ENCODE measurements at regions not wholly inside any gene's neighbourhood (a gene's known extent, or its start where the extent isn't known, plus 50 kb on each side); places are given as distances from the start of the nearest gene placed in this dataset.

- DNase-seq (ENCODE audit: insufficient read length) (no peak), FAIRE-seq (no peak)
- TF ChIP-seq POLR2AphosphoS5 (IDR thresholded peaks at IDR 0.05; ENCODE audit: low read depth, low read length) (no peak), TAF1 (IDR thresholded peaks at IDR 0.05; ENCODE audit: borderline replicate concordance, low read depth, low read length) (no peak), POLR2A (IDR thresholded peaks at IDR 0.05; ENCODE audit: low read depth, low read length) (no peak)
Measured at GRCh38 chr13:71124230-71124629, 742.8 kb downstream of the DACH1 start.

- FAIRE-seq = no peak
- DNase-seq (ENCODE audit: insufficient read length) = no peak
- TF ChIP-seq POLR2A (IDR thresholded peaks at IDR 0.05; ENCODE audit: low read depth, low read length) = no peak
- no peak for TF ChIP-seq TAF1 (IDR thresholded peaks at IDR 0.05; ENCODE audit: borderline replicate concordance, low read depth, low read length)
- TF ChIP-seq POLR2AphosphoS5 (IDR thresholded peaks at IDR 0.05; ENCODE audit: low read depth, low read length) = no peak
Measured at GRCh38 chr13:71118779-71119364, 748.1 kb downstream of the DACH1 start.

GRCh38 chr13:71117920-71118319, 749.1 kb downstream of the DACH1 start:
- no peak for FAIRE-seq
- no peak for DNase-seq (ENCODE audit: insufficient read length)
- TF ChIP-seq POLR2AphosphoS5 (IDR thresholded peaks at IDR 0.05; ENCODE audit: low read depth, low read length) (no peak), POLR2A (IDR thresholded peaks at IDR 0.05; ENCODE audit: low read depth, low read length) (no peak), TAF1 (IDR thresholded peaks at IDR 0.05; ENCODE audit: borderline replicate concordance, low read depth, low read length) (no peak)

DNA sequence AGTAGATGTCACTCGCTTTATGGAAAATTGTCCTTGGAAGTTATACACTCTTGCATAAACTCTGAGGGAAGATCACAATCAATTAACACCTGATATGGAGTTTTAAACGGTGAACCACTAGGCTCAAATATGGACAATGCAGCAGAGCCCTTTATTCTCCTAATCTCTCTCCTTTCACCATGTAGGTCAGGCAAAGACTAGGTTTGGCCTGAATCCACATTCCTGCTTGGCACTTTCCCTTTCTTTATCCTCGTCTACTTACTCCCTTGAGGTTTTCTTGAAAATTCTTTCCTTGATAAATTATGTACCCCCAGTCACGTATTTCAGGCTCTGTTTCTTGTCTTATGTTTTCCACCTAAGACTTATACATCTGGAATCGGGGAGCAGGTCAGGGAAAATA, 751.7 kb downstream of the DACH1 start:
- FAIRE-seq (no peak), DNase-seq (ENCODE audit: insufficient read length) (no peak)
- TF ChIP-seq TAF1 (IDR thresholded peaks at IDR 0.05; ENCODE audit: borderline replicate concordance, low read depth, low read length) (no peak), POLR2AphosphoS5 (IDR thresholded peaks at IDR 0.05; ENCODE audit: low read depth, low read length) (no peak), POLR2A (IDR thresholded peaks at IDR 0.05; ENCODE audit: low read depth, low read length) (no peak)

- TF ChIP-seq TAF1 (IDR thresholded peaks at IDR 0.05; ENCODE audit: borderline replicate concordance, low read depth, low read length) (no peak), POLR2A (IDR thresholded peaks at IDR 0.05; ENCODE audit: low read depth, low read length) (no peak), POLR2AphosphoS5 (IDR thresholded peaks at IDR 0.05; ENCODE audit: low read depth, low read length) (no peak)
- DNase-seq (ENCODE audit: insufficient read length) = no peak
- no peak for FAIRE-seq
Measured at GRCh38 chr13:71096421-71096820, 770.6 kb downstream of the DACH1 start.

DNA sequence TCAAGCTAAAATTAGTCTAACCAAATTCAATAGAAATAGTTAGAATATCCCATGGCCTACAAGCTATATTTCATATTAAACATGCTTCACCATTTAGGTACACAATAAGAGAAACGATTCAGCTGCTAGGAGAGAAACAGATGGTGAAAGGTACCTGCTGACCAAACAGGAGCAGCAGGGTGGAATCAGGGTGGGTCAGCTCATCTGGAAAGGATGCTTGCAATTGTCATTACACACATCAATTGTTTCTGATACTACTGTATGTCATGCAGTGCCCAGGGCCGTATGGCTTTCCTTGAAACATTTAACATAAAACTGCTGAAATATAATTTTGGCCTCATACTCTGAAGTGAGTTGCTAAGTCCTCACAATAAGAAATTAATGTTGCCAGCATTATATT, 776.0 kb downstream of the DACH1 start:
- no peak for TF ChIP-seq TAF1 (IDR thresholded peaks at IDR 0.05; ENCODE audit: borderline replicate concordance, low read depth, low read length)
- TF ChIP-seq POLR2A (IDR thresholded peaks at IDR 0.05; ENCODE audit: low read depth, low read length) = no peak
- TF ChIP-seq POLR2AphosphoS5 (IDR thresholded peaks at IDR 0.05; ENCODE audit: low read depth, low read length) = no peak
- DNase-seq (ENCODE audit: insufficient read length) (no peak), FAIRE-seq (no peak)

DNA sequence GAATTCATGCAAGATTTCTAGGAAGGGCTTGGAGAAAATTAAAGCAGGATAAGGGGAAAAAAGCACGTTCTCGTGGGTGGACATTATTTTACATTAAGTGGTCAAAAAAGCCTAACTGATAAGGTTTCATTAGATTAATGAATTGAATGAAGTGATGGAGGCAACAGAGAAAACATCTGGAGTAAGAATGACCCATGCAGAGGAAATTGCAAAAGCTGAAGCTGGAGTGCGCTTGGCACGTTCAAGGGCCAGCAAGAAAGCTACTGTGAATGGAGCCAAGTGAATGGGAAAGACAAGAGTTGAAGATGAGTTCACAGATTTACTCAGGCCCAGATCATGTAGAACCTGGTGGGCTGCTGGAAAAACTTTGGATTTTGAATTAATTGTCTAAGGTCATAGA, 777.9 kb downstream of the DACH1 start:
- TF ChIP-seq POLR2AphosphoS5 (IDR thresholded peaks at IDR 0.05; ENCODE audit: low read depth, low read length) (no peak), TAF1 (IDR thresholded peaks at IDR 0.05; ENCODE audit: borderline replicate concordance, low read depth, low read length) (no peak), POLR2A (IDR thresholded peaks at IDR 0.05; ENCODE audit: low read depth, low read length) (no peak)
- no peak for FAIRE-seq
- DNase-seq (ENCODE audit: insufficient read length) = no peak

GRCh38 chr13:71087432-71087831, 779.6 kb downstream of the DACH1 start:
- TF ChIP-seq POLR2AphosphoS5 (IDR thresholded peaks at IDR 0.05; ENCODE audit: low read depth, low read length) (no peak), TAF1 (IDR thresholded peaks at IDR 0.05; ENCODE audit: borderline replicate concordance, low read depth, low read length) (no peak), POLR2A (IDR thresholded peaks at IDR 0.05; ENCODE audit: low read depth, low read length) (no peak)
- no peak for FAIRE-seq
- DNase-seq (ENCODE audit: insufficient read length) = no peak

- FAIRE-seq = no peak
- TF ChIP-seq POLR2AphosphoS5 (IDR thresholded peaks at IDR 0.05; ENCODE audit: low read depth, low read length) (no peak), POLR2A (IDR thresholded peaks at IDR 0.05; ENCODE audit: low read depth, low read length) (no peak), TAF1 (IDR thresholded peaks at IDR 0.05; ENCODE audit: borderline replicate concordance, low read depth, low read length) (no peak)
Measured at GRCh38 chr13:71087006-71087405, 780.0 kb downstream of the DACH1 start.

GRCh38 chr13:71082631-71083030, 784.4 kb downstream of the DACH1 start:
- TF ChIP-seq TAF1 (IDR thresholded peaks at IDR 0.05; ENCODE audit: borderline replicate concordance, low read depth, low read length) (no peak), POLR2A (IDR thresholded peaks at IDR 0.05; ENCODE audit: low read depth, low read length) (no peak), POLR2AphosphoS5 (IDR thresholded peaks at IDR 0.05; ENCODE audit: low read depth, low read length) (no peak)
- DNase-seq (ENCODE audit: insufficient read length) = no peak
- FAIRE-seq = no peak

More at GRCh38 chr13:71087006-71087405, 780.0 kb downstream of the DACH1 start:
- no peak for DNase-seq (ENCODE audit: insufficient read length)

- TF ChIP-seq TAF1 (IDR thresholded peaks at IDR 0.05; ENCODE audit: borderline replicate concordance, low read depth, low read length) = no peak
- TF ChIP-seq POLR2AphosphoS5 (IDR thresholded peaks at IDR 0.05; ENCODE audit: low read depth, low read length) = no peak
- TF ChIP-seq POLR2A (IDR thresholded peaks at IDR 0.05; ENCODE audit: low read depth, low read length) = no peak
- FAIRE-seq = no peak
- DNase-seq (ENCODE audit: insufficient read length) = no peak
Measured at GRCh38 chr13:71079638-71080037, 787.4 kb downstream of the DACH1 start.

- no peak for DNase-seq (ENCODE audit: insufficient read length)
- TF ChIP-seq POLR2AphosphoS5 (IDR thresholded peaks at IDR 0.05; ENCODE audit: low read depth, low read length) (no peak), TAF1 (IDR thresholded peaks at IDR 0.05; ENCODE audit: borderline replicate concordance, low read depth, low read length) (no peak), POLR2A (IDR thresholded peaks at IDR 0.05; ENCODE audit: low read depth, low read length) (no peak)
- no peak for FAIRE-seq
Measured at GRCh38 chr13:71068041-71068440, 799.0 kb downstream of the DACH1 start.
